HG03439 (cell line): ENCODE measurements at regions not wholly inside any gene's neighbourhood (a gene's known extent, or its start where the extent isn't known, plus 50 kb on each side); places are given as distances from the start of the nearest gene placed in this dataset.

Experiments used
- ATAC-seq: cut with Tn5 transposase; IDR thresholded peaks from one replicate; pipeline ENCODE4 v1.9.1; 2021; ENCODE audit warnings: mild to moderate bottlenecking, moderate library complexity; ENCODE audit not compliant: unreplicated experiment

DNA sequence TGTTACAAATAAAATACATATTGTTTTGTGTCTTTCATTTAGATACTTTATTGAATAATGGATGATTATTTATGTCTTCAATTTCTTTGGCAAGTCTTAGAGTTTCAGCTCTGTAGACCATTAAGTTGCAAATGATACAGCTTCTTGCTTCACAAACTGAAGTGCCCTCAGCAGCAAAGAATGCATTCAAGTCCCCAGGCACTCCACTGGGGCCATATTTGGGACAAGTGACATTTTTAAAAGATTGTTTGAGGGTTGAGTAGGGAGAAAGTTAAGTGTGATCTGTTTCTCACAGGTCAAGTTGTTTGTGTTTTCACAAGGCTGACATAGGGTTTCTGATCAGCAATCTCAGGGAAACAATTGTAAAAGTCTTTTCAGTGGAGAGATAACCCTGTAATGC lies 400.7 kb downstream of the PLA2G4A start:
- no peak for ATAC-seq

DNA sequence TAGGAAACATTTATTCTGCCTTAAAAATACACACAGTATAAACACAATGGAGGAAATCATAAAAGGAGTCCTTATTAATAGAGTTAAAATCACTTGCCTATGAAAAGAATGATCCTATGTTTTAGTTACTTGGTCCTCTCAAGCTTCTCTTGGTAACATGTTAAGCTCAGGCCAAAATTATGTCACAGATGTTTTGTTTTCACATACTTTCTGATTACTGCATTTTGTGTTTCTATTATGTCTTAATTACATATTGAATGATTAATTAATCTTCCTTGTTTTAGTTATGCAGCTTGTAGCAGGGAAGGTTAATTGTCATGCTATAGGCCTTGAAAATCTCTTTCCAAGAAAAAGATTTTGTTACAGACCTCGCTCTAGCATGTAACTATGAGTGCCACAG lies 406.0 kb downstream of the PLA2G4A start:
- ATAC-seq = no peak

- ATAC-seq = no peak
Measured at GRCh38 chr1:187236199-187236598, 407.4 kb downstream of the PLA2G4A start.

GRCh38 chr1:187236676-187237075 lies 407.9 kb downstream of the PLA2G4A start:
- no peak for ATAC-seq

DNA sequence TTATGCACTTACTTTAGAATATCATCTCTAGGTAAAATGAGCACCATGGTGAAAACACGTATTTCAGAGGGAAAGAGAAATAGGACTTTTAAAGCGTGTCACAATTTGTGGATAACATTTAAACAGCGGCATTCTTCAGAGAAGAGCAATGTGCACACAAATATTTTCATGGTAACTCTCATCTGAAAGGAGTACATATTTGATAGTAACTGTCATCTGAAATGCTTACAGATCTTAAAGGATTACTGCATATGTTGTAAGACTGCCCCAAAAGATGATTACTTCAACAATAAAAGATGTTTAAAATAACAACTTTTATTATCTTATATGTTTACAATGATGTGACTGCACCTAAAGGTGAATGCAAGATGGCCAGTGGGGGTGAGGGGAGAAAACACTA lies 408.8 kb downstream of the PLA2G4A start:
- ATAC-seq = no peak

GRCh38 chr1:187241971-187242370 lies 413.2 kb downstream of the PLA2G4A start:
- ATAC-seq = no peak

DNA sequence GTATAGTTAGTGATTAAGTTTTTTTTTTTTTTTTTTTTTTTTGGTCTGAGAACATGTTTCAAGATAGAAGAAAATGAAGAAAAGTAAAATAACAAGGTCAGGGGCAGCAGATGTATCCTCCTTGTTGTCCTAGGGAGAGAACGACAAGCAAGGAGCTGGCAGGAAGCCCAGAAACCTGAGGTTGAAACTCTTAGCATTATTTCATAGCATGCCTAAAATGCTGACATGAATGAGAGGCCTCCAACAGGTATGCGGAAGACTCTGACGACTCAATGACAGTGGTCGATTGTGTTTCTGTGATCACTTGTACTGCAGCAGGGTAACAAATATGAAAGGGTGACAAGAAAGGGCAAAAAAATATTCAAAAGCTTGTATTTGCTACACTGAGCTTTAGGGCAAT lies 415.9 kb downstream of the PLA2G4A start:
- ATAC-seq = no peak

DNA sequence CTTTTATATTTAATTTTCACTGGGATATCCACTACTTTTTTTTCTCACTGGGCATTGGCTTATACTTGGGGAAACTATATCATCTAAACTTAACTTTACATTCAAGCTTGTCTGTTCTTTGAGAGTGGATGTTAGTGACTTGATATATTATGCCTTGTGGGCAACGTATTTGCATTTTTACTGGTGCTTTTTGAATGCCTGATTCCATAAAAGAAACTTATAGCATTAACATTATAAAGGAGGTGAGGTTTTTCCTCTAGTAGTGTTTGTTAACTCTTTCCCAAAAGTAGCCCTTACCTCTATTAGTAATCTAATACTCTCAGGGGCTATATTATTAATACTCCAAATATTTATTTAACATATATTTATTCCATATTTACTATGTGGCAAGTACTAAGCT lies 416.5 kb downstream of the PLA2G4A start:
- no peak for ATAC-seq

DNA sequence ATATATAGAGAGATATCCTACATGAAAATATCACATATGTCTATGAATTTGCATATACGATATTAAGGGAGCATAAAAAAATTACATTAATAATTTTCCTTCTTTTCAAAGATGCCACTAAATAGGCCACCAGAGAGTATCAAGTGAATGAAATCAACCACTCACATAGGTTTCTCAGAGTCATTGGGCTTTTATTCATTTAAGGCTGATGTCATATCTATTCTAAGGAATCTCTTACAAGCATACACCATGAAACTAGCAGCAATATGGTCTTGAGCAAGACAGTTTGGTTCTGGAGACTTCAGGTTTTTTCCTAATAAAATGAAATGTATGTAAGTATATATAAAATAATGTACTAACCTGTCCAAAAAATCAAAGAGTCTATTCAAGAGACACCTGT lies 420.4 kb downstream of the PLA2G4A start:
- ATAC-seq = no peak

GRCh38 chr1:187252923-187253322 lies 424.2 kb downstream of the PLA2G4A start:
- ATAC-seq = no peak

DNA sequence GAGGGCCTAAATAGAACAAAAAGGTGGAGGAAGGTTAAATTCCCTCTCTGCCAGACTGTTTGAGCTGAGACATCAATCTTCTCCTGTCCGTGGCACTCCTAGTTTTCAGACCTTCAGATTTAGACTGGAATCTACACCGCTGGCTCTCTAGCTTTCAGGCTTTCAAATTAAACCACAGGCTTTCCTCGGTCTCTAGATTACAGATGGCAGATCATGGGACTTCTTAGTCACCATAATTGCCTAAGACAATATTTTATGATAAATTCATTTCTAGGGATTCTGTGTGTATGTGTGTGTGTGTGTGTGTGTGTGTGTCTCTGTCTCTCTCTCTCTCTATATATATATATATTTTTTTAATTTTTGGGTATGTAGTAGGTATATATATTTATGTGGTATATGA lies 428.7 kb downstream of the PLA2G4A start:
- ATAC-seq = no peak

DNA sequence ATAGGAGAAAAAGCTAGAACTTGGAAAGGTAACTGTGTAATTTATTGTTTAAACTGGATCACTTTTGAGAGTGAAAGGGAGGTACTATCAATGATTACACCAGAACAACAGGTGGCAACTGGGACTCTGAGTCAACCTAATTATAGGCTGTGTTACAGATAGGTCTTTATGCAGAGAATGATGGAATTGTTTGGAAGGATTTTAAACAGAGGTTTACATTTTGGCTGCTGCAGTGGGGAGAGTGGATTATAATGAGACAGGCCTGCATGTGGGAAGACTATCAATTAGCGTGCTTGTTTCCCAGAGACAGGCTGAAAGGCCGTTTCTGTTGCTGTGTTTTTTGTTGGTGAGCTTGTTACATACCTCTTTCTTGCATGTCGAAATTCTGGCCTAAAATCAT lies 432.9 kb downstream of the PLA2G4A start:
- ATAC-seq = no peak

GRCh38 chr1:187262731-187263130 lies 434.0 kb downstream of the PLA2G4A start:
- no peak for ATAC-seq

DNA sequence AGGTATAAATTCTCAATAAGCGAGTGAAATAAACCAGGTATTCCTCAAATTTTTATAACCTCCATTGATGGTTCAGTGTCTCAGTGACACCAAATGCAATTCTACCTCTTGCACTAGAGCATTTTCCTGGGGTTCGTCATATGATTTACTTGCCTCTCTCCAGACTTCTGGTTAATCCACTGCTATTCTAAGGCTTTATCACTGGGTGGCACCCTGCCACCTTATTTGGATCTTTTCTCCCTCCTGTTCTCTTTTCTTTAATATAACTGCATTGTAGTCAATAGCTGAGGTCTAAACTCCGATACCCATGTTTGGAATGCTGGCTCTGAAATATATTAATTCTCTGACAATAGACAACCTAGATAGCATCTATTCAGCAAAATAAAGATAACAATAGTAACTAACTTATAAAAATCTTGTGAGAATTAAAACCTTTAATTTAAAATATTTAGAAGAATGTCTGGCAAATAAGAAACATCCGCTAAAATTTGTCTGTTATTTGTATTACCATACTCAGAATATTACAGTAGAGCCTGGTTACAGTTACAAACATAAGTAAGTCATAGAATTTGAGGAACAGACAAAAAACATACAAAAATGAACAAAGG lies 436.4 kb downstream of the PLA2G4A start:
- ATAC-seq = no peak

DNA sequence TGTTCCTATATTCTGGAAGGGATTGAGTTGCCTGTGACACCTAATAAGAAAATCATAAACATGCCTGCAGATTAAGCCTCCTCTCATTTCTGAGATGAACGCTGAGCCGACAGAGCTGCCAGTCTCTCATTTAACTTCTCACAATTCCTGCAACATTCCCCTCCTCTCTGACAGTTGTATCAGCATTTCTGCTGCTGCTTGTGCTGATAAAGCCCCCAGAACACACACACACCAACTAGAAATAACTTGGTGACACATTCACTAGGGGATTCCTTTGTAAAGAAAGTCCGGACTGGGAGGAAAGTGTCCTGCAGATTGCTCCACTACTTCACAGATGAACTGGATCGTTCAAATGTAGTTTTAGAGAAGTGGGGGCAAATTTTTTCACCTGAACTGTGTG lies 437.3 kb downstream of the PLA2G4A start:
- no peak for ATAC-seq

- ATAC-seq = no peak
Measured at GRCh38 chr1:187267827-187268226, 439.1 kb downstream of the PLA2G4A start.

DNA sequence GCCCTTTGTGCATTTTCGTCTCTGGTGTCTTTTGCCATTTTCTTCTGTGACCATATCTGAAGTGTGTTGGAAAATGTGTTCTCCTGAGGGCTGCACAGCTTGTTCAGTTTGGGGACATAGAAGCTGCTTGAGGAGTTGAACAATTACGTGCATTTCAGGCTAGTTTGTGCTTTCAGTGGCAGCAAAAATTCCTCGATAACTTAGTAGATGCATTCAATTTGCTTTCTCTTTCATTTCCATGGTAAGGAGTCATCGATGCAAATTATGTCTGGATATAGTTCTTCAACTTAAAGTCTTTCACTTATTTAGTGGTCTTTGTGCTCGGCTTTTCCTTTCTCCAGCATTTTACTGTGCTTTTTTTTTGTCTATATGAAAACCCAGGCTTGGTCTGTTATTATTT lies 441.5 kb downstream of the PLA2G4A start:
- ATAC-seq = no peak

GRCh38 chr1:187275346-187275745 lies 446.6 kb downstream of the PLA2G4A start:
- ATAC-seq = no peak

DNA sequence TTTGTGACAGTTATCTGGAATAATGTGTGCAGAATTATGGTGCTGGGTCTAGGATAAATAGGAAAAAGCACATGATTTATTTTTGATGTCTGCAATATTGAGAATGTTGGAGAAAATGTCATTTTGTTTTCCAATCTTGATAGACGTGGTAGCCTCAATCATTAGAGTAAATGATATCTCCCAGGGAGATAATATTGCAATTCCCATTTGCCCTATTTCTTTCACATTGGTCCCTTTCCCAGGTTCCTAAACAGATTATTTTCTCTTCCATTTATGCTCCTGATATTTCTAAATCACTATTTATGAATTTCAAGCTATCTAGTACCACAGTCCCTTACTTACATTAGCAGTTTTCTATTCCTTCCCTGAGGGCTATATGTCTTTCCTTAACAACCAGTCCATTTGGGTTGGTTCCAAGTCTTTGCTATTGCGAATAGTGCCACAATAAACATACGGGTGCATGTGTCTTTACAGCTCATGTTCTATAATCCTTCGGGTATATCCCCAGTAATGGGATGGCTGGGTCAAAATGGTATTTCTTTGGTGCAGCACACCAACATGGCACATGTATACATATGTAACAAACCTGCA lies 447.3 kb downstream of the PLA2G4A start:
- ATAC-seq = no peak

GRCh38 chr1:187276677-187277076 lies 447.9 kb downstream of the PLA2G4A start:
- ATAC-seq = no peak

GRCh38 chr1:187280031-187280430 lies 451.3 kb downstream of the PLA2G4A start:
- ATAC-seq = no peak

- no peak for ATAC-seq
Measured at GRCh38 chr1:187281085-187281484, 452.3 kb downstream of the PLA2G4A start.

GRCh38 chr1:187283984-187284383 lies 455.2 kb downstream of the PLA2G4A start:
- no peak for ATAC-seq
